Stomach (tissue), 8 donors: ENCODE measurements at regions not wholly inside any gene's neighbourhood (a gene's known extent, or its start where the extent isn't known, plus 50 kb on each side); places are given as distances from the start of the nearest gene placed in this dataset.
"Not testable (repeated sequence)": the region's sequence is repeated elsewhere in the genome, so short reads cannot be mapped to it uniquely, and the experiment has no call there.

ENCODE experiments used
- DNase-seq, 2 donors: peaks; one replicate each; pipeline versions ENCODE4 v3.0.0 to v3.0.0-alpha.2; 2013 to 2019
- H3K27ac ChIP-seq, 5 donors: fragments of 200-600 bp in 4 of 5; sonication (generic) in 4 of 5; one replicate each; pipeline ENCODE4 v1.5.1; 2013 to 2019; ENCODE audit warnings: mild to moderate bottlenecking in 1 of 5, moderate library complexity in 1 of 5
- H3K27me3 ChIP-seq, 3 donors: fragments of 200-600 bp; sonication (generic); one replicate each; pipeline ENCODE4 v1.5.1; 2017 to 2019; ENCODE audit warnings: mixed run types in 1 of 3
- H3K36me3 ChIP-seq, 4 donors: fragments of 200-600 bp; sonication (generic); 1 replicate in 3 of 4; 2 replicates in 1 of 4; pipeline ENCODE4 v1.5.1; 2016 to 2019
- H3K4me1 ChIP-seq, 4 donors: fragments of 200-600 bp; sonication (generic); one replicate each; pipeline ENCODE4 v1.5.1; 2016 to 2019
- H3K4me3 ChIP-seq, 4 donors: fragments of 200-600 bp; sonication (generic) in 3 of 4; one replicate each; pipeline ENCODE4 v1.5.1; 2016 to 2019; ENCODE audit warnings: mild to moderate bottlenecking in 1 of 4
- H3K9me3 ChIP-seq, 4 donors: fragments of 200-600 bp; sonication (generic); one replicate each; pipeline ENCODE4 v1.5.1; 2016 to 2019
- EP300 ChIP-seq: sonication (generic); formaldehyde crosslinking; IDR thresholded peaks from one replicate; pipeline ENCODE4 v1.6.1; 2017; ENCODE audit warnings: antibody characterized with exemption
- POLR2A ChIP-seq, 4 donors: fragments of 450-650 bp; IDR thresholded peaks; one replicate each; pipeline ENCODE4 v1.6.1; 2016; ENCODE audit warnings: antibody characterized with exemption in 4 of 4, control low read depth in 2 of 4, mild to moderate bottlenecking in 1 of 4, moderate library complexity in 1 of 4
- POLR2AphosphoS5 ChIP-seq, 3 donors: sonication (generic); formaldehyde crosslinking; IDR thresholded peaks; one replicate each; pipeline ENCODE4 v1.6.1; 2016; ENCODE audit warnings: antibody characterized with exemption in 3 of 3
- WGBS, 5 donors: extraction: QIAGEN DNeasy Blood & Tissue Kit in 3 of 5; methylation state at CpG; one replicate each; pipeline versions ENCODE4 v1.1.5 to v1.1.7; 2013 to 2018; 5-methylcytosine and 5-hydroxymethylcytosine counted together
- intact Hi-C: fragments of 100-400 bp; cut with DNase I; formaldehyde crosslinking; loops from one replicate; pipeline ENCODE4 v1.15.1; 2023; ENCODE audit warnings: low total_unique reads
- TF ChIP-seq, protein P1 (sequence below), 7 experiments: fragments of 450-650 bp in 4 of 7; fragments of 200-600 bp in 3 of 7; sonication (generic) in 3 of 7; IDR thresholded peaks; one replicate each; pipeline ENCODE4 v1.5.1; 2016 to 2019; ENCODE audit warnings: antibody characterized with exemption in 7 of 7, control low read depth in 2 of 7, mild to moderate bottlenecking in 1 of 7
- donor health status: healthy with polysubstance abuse.
- donor health status: Bipolar disorder and iron deficiency.
- donor health status: healthy.

DNA sequence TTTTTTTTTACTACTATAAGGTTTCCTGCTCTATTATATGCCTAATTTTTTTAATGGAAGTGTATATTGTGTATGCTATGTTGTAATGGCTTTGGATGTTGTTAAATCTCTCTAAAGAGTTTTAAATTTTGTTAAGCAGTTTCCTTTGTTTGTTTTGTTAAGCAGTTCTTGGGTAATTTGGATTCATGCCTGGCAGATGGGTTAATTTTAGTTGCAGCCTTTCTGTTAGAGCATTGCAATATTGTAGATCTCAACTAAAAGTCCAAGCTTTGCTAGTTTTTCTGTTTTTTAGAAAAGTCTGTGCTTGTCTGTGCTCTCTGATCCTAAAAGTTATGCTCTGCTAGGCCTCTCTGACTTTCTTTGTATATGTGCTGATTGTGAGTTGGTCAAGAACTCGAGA lies 1229.0 kb upstream of the NRXN1 start:
- Histone ChIP-seq H3K36me3 (no peaks in the 10 kb centered on the region), H3K9me3 (peaks cover 0 to 3% (median under 1%) of the 10 kb centered on the region in 4 donors), H3K27me3 (no peaks in the 10 kb centered on the region), H3K4me3 (no peak overlapping the region), H3K4me1 (no peaks in the 10 kb centered on the region), H3K27ac (no peak overlapping the region)
- 50 to 81% (median 63%) methylated on average over 1 of the region's 1 CpG for WGBS, 5 donors
- intact Hi-C loops: no loop called here
- DNase-seq: peak in 1 of 2 donors; percentile 12
- no peak for TF ChIP-seq POLR2A (IDR thresholded peaks at IDR 0.05)

DNA sequence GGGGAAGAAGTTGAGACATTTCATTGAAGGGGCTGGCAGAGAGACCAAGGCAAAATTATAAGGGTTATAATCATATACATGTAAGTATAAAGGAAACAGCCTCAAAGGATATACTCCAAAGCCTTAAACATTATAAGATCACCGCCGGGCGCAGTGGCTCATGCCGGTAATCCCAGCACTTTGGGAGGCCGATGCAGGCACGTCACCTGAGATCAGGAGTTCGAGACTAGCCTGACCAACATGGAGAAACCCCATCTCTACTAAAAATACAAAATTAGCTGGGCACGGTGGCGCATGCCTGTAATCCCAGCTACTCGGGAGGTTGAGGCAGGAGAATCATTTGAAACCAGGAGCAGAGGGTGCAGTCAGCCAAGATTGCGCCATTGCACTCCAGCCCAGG lies 1227.0 kb upstream of the NRXN1 start:
- H3K27me3 ChIP-seq, H3K4me1 ChIP-seq, H3K4me3 ChIP-seq, DNase-seq, H3K36me3 ChIP-seq, intact Hi-C loops, H3K27ac ChIP-seq, H3K9me3 ChIP-seq: not testable (repeated sequence)
- WGBS, 5 donors: 88 to 95% (median 94%) methylated on average over 11 of the region's 11 CpGs

DNA sequence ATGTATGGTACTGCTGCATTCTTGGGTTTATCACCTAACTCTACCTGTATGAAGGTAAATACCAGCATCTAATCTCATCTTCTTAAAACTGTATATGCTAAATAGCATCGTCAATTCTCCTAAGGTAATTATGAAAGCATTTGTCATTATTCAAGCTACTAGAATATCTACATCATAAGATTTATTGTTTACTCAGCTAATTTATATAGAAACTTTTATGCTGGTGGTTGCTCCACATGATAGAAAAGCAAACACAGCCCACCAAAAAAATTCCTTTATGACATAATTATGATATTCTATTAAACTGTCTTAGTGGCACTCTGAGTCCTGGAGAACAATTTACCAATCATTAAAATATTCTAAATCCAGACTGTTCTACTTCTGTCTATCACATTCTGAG lies 1226.1 kb upstream of the NRXN1 start:
- Histone ChIP-seq H3K27me3 (no peaks in the 10 kb centered on the region), H3K4me1 (no peaks in the 10 kb centered on the region), H3K9me3 (peaks cover 0 to 8% (median 2%) of the 10 kb centered on the region in 4 donors), H3K36me3 (no peaks in the 10 kb centered on the region), H3K27ac (no peak overlapping the region), H3K4me3 (no peak overlapping the region)
- intact Hi-C loops: no loop called here
- 69 to 85% (median 76%) methylated on average over 1 of the region's 1 CpG for WGBS, 5 donors
- DNase-seq: no peak
- TF ChIP-seq, protein P1, sequence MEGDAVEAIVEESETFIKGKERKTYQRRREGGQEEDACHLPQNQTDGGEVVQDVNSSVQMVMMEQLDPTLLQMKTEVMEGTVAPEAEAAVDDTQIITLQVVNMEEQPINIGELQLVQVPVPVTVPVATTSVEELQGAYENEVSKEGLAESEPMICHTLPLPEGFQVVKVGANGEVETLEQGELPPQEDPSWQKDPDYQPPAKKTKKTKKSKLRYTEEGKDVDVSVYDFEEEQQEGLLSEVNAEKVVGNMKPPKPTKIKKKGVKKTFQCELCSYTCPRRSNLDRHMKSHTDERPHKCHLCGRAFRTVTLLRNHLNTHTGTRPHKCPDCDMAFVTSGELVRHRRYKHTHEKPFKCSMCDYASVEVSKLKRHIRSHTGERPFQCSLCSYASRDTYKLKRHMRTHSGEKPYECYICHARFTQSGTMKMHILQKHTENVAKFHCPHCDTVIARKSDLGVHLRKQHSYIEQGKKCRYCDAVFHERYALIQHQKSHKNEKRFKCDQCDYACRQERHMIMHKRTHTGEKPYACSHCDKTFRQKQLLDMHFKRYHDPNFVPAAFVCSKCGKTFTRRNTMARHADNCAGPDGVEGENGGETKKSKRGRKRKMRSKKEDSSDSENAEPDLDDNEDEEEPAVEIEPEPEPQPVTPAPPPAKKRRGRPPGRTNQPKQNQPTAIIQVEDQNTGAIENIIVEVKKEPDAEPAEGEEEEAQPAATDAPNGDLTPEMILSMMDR (IDR thresholded peaks at IDR 0.05): no peak
- TF ChIP-seq EP300 (no peak), POLR2A (IDR thresholded peaks at IDR 0.05) (no peak), POLR2AphosphoS5 (IDR thresholded peaks at IDR 0.05) (no peak)

DNA sequence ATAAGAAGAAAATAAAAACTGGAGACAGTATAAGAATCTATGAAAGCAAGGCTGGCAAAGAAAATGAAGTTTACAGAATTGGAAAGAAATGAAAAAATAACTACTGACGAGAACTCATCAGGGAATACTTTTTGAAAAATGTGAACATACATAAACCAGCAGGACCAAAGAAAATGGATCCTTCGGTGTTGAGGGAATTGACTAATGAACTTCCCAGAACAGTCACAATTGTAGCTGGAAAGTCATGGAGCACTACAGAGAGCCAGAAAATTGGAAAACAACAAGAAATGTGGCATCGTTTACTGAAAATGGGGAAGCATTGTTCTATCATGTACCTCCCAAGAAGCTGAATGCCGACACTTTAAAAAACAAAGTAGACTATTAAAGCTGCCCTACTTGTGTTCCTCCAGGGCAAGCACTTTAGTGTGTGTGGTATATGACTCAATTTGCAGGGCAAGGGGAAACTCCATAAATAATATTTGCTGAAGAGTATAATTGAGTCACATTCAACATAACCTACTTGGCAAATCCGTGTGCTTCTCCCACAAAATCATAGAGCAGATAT lies 1221.6 kb upstream of the NRXN1 start:
- no peak for DNase-seq
- TF ChIP-seq EP300 (no peak), POLR2AphosphoS5 (IDR thresholded peaks at IDR 0.05) (no peak), POLR2A (IDR thresholded peaks at IDR 0.05) (no peak)
- TF ChIP-seq, protein P1 (IDR thresholded peaks at IDR 0.05): no peak
- no peak overlapping the region for H3K4me3 ChIP-seq
- H3K27me3 ChIP-seq: no peaks in the 10 kb centered on the region
- H3K36me3 ChIP-seq: no peaks in the 10 kb centered on the region
- WGBS, 5 donors: 78 to 84% (median 79%) methylated on average over 5 of the region's 5 CpGs
- intact Hi-C loops: no loop called here
- H3K9me3 ChIP-seq: peaks cover 0 to 8% (median 2%) of the 10 kb centered on the region in 4 donors
- no peak overlapping the region for H3K27ac ChIP-seq
- H3K4me1 ChIP-seq: no peaks in the 10 kb centered on the region

DNA sequence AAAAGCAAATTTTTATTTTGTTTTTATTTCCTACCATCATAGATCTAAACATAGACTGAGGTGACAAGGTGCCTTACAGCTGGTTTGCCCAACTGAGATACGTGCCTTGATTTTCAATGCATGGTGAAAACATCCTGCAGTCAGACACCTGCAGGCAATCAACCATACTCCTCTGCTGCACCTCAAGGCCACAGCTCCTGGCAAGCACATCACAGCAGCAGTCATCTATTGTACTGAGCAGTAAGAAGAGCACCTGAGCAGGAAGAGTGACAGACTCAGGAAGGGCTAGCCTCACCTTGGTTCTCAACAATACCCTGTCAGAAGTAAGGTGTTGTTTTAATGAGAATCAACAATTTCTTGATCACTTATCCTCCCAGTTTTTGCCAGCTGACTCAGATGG lies 1206.8 kb upstream of the NRXN1 start:
- Histone ChIP-seq H3K27me3 (no peaks in the 10 kb centered on the region), H3K4me1 (no peaks in the 10 kb centered on the region), H3K4me3 (no peak overlapping the region), H3K27ac (no peak overlapping the region), H3K36me3 (no peaks in the 10 kb centered on the region), H3K9me3 (peaks cover 0 to 4% (median 0%) of the 10 kb centered on the region in 4 donors)
- intact Hi-C loops: no loop called here
- 71 to 85% (median 80%) methylated on average over 1 of the region's 1 CpG for WGBS, 5 donors
- no peak for TF ChIP-seq POLR2AphosphoS5 (IDR thresholded peaks at IDR 0.05)
- TF ChIP-seq, protein P1 (IDR thresholded peaks at IDR 0.05): no peak
- no peak for TF ChIP-seq EP300
- no peak for TF ChIP-seq POLR2A (IDR thresholded peaks at IDR 0.05)
- no peak for DNase-seq
